GM12878 (cell line): ENCODE measurements at regions not wholly inside any gene's neighbourhood (a gene's known extent, or its start where the extent isn't known, plus 50 kb on each side); places are given as distances from the start of the nearest gene placed in this dataset.

Source experiments
- ATAC-seq: fragments of 200-7000 bp; cut with Tn5 transposase; 3 replicates; pipeline ENCODE4 v1.9.1; 2020; ENCODE audit warnings: mild to moderate bottlenecking, moderate library complexity
- BruUV-seq: library from RNA; stranded (reverse); fragments of 400-500 nt; replicated peaks from 2 replicates; lab custom pipeline; 2021; lab: Mats Ljungman, UMichigan
- CTCF ChIA-PET: fragments of 300-600 bp; sonication (Branson Sonifier 250); formaldehyde crosslinking; extraction: SDS; loops from one replicate; lab custom pipeline; 2021; ENCODE audit warnings: inconsistent platforms; lab: Yijun Ruan, JAX
- POLR2A ChIA-PET: fragments of 350-600 bp; formaldehyde crosslinking; extraction: SDS; loops from one replicate; lab custom pipeline; 2021; ENCODE audit warnings: inconsistent platforms; lab: Charles Lee
- RAD21 ChIA-PET: fragments of 300-600 bp; sonication (Branson Sonifier 250); formaldehyde crosslinking; loops from one replicate; lab custom pipeline; 2023; ENCODE audit warnings: antibody characterized with exemption; ENCODE audit not compliant: unreplicated experiment; lab: Charles Lee
- SMC1A ChIA-PET: fragments of 300-600 bp; sonication (Branson Sonifier 250); formaldehyde crosslinking; loops from one replicate; lab custom pipeline; 2023; ENCODE audit not compliant: unreplicated experiment, uncharacterized antibody; lab: Charles Lee
- DNase-seq: peaks from one replicate; pipeline ENCODE4 v3.0.0-alpha.2; 2011; ENCODE audit warnings: low read depth, low spot score
- FAIRE-seq: peaks from 3 replicates; lab custom pipeline; 2011; peaks lifted over from hg19 to GRCh38; lab: Jason Lieb, UNC
- H2AFZ ChIP-seq: 2 replicates; pipeline ENCODE4 v1.6.0; 2011; ENCODE audit warnings: low read depth, low read length, control low read depth; ENCODE audit not compliant: control insufficient read depth
- H3K27ac ChIP-seq: 2 replicates; pipeline ENCODE4 v1.5.1; 2011; ENCODE audit warnings: control low read depth; ENCODE audit not compliant: control insufficient read depth, insufficient read depth
- H3K27me3 ChIP-seq, 2 experiments: replicated peaks in 1 of 2; 2 replicates each; pipeline versions ENCODE4 v1.6.0 to v1.6.1; 2011; ENCODE audit warnings: low read length in 1 of 2; ENCODE audit not compliant: control insufficient read depth in 2 of 2, insufficient read depth in 2 of 2
- H3K36me3 ChIP-seq, 2 experiments: 2 replicates each; pipeline ENCODE4 v1.5.1; 2011; ENCODE audit warnings: low read length in 1 of 2; ENCODE audit not compliant: control insufficient read depth in 2 of 2, insufficient read depth in 2 of 2
- H3K4me1 ChIP-seq: 2 replicates; pipeline ENCODE4 v1.6.1; 2011; ENCODE audit warnings: mild to moderate bottlenecking, low read length, moderate library complexity, mixed read lengths; ENCODE audit not compliant: control insufficient read depth, insufficient read depth
- H3K4me2 ChIP-seq: 2 replicates; pipeline ENCODE4 v1.6.0; 2011; ENCODE audit warnings: control low read depth; ENCODE audit not compliant: control insufficient read depth, insufficient read depth
- H3K4me3 ChIP-seq: fragments of 200-600 bp; sonication (generic); 2 replicates; pipeline ENCODE4 v1.5.1; 2016
- H3K79me2 ChIP-seq: 2 replicates; pipeline ENCODE4 v1.6.0; 2011; ENCODE audit warnings: low read length; ENCODE audit not compliant: control insufficient read depth, insufficient read depth
- H3K9ac ChIP-seq: 2 replicates; pipeline ENCODE4 v1.8.0; 2011; ENCODE audit warnings: low read length, control low read depth, mixed read lengths; ENCODE audit not compliant: control insufficient read depth, insufficient read depth
- H3K9me3 ChIP-seq: replicated peaks from 3 replicates; pipeline ENCODE4 v1.5.1; 2011; ENCODE audit warnings: mild to moderate bottlenecking, low read length; ENCODE audit not compliant: control insufficient read depth, insufficient read depth
- H4K20me1 ChIP-seq: 2 replicates; pipeline ENCODE4 v1.6.0; 2011; ENCODE audit not compliant: control insufficient read depth, insufficient read depth
- BCLAF1 ChIP-seq: fragments of 450-650 bp; IDR thresholded peaks from 2 replicates; pipeline ENCODE4 v1.6.1; 2017; ENCODE audit warnings: antibody characterized with exemption, mild to moderate bottlenecking, moderate library complexity
- EGR1 ChIP-seq, 2 experiments: IDR thresholded peaks; 1 replicate in 1 of 2; 2 replicates in 1 of 2; pipeline ENCODE4 v1.6.1; 2011 to 2012; ENCODE audit warnings: low read depth in 2 of 2, low read length in 2 of 2, borderline replicate concordance in 1 of 2, mild to moderate bottlenecking in 1 of 2, moderate library complexity in 1 of 2
- IKZF1 ChIP-seq: fragments of 450-650 bp; conservative IDR thresholded peaks from 2 replicates; pipeline ENCODE4 v1.6.1; 2017; ENCODE audit warnings: antibody characterized with exemption, mild to moderate bottlenecking
- IKZF2 ChIP-seq, 2 experiments: fragments of 450-650 bp; IDR thresholded peaks; 2 replicates each; pipeline ENCODE4 v1.6.1; 2017; ENCODE audit warnings: mild to moderate bottlenecking in 2 of 2, moderate library complexity in 2 of 2
- NBN ChIP-seq: fragments of 450-650 bp; IDR thresholded peaks from 2 replicates; pipeline ENCODE4 v1.6.1; 2016
- NRF1 ChIP-seq: conservative IDR thresholded peaks from 2 replicates; pipeline ENCODE4 v1.6.1; 2011; ENCODE audit warnings: mild to moderate bottlenecking, low read depth, low read length, improper control_type of control experiment
- PAX8 ChIP-seq: fragments of 450-650 bp; IDR thresholded peaks from 2 replicates; pipeline ENCODE4 v1.6.1; 2017; ENCODE audit warnings: mild to moderate bottlenecking, moderate library complexity
- PBX3 ChIP-seq: IDR thresholded peaks from 2 replicates; pipeline ENCODE4 v1.6.1; 2011; ENCODE audit warnings: mild to moderate bottlenecking, low read depth, low read length, moderate library complexity; ENCODE audit not compliant: insufficient replicate concordance
- RBBP5 ChIP-seq: fragments of 200-600 bp; sonication (generic); conservative IDR thresholded peaks from 2 replicates; pipeline ENCODE4 v1.6.1; 2016
- REST ChIP-seq: IDR thresholded peaks from 2 replicates; pipeline ENCODE4 v1.6.1; 2012; ENCODE audit warnings: mild to moderate bottlenecking, low read depth, low read length
- ZSCAN29 ChIP-seq: fragments of 450-650 bp; IDR thresholded peaks from 2 replicates; pipeline ENCODE4 v1.6.1; 2017; ENCODE audit warnings: mild to moderate bottlenecking, moderate library complexity
- WGBS: methylation state at CpG from one replicate; pipeline ENCODE4 v1.1.6; 2016; ENCODE audit warnings: low lambda C conversion rate; ENCODE audit not compliant: insufficient replicate concordance, insufficient coverage; ENCODE audit errors: missing lambda C conversion rate; 5-methylcytosine and 5-hydroxymethylcytosine counted together
- in situ Hi-C: fragments of 300-500 bp; cut with MboI; formaldehyde crosslinking; loops from 9 replicates; pipeline ENCODE4 v1.14.3; 2018; ENCODE audit warnings: mixed read lengths
- intact Hi-C: fragments of 100-400 bp; cut with micrococcal nuclease; formaldehyde crosslinking; loops from one replicate; pipeline ENCODE4 v1.14.2; 2022; ENCODE audit not compliant: unreplicated experiment

GRCh38 chr5:145385276-145385675, 449.9 kb downstream of the PRELID2 start:
- 38% methylated on average over 2 of the region's 2 CpGs for WGBS
- no peak for ATAC-seq
- TF ChIP-seq IKZF2 (IDR thresholded peaks at IDR 0.05) = no peak
- TF ChIP-seq IKZF1 = no peak
- no peak for TF ChIP-seq PAX8
- no peak for TF ChIP-seq BCLAF1
- no peak for TF ChIP-seq NBN
- no peak for TF ChIP-seq EGR1 (IDR thresholded peaks at IDR 0.05; ENCODE audit: borderline replicate concordance in 1 of 2, low read depth in 2 of 2, low read length in 2 of 2)
- TF ChIP-seq PBX3 = no peak
- no peak for TF ChIP-seq NRF1
- TF ChIP-seq ZSCAN29 = no peak
- TF ChIP-seq REST = no peak
- TF ChIP-seq RBBP5 = no peak
- in situ Hi-C loops = no loop called here
- Histone ChIP-seq H3K79me2 (no peaks in the 10 kb centered on the region), H4K20me1 (no peaks in the 10 kb centered on the region), H2AFZ (no peak overlapping the region), H3K27ac (no peak overlapping the region), H3K4me1 (no peaks in the 10 kb centered on the region), H3K9ac (no peak overlapping the region), H3K4me3 (no peak overlapping the region), H3K27me3 (no peaks in the 10 kb centered on the region), H3K4me2 (no peak overlapping the region), H3K9me3 (no peaks in the 10 kb centered on the region), H3K36me3 (no peaks in the 10 kb centered on the region)
- no peak for DNase-seq
- RAD21 ChIA-PET = no interaction called here
- CTCF ChIA-PET = no interaction called here
- FAIRE-seq = no peak
- POLR2A ChIA-PET = no interaction called here
- SMC1A ChIA-PET = no interaction called here
- BruUV-seq = no TSS peak
- intact Hi-C loops = no loop called here
